SK-N-SH treated with all-trans-retinoic acid at 6 μM for 48 hours (cell line): ENCODE measurements at regions not wholly inside any gene's neighbourhood (a gene's known extent, or its start where the extent isn't known, plus 50 kb on each side); places are given as distances from the start of the nearest gene placed in this dataset.
"Not testable (repeated sequence)": the region's sequence is repeated elsewhere in the genome, so short reads cannot be mapped to it uniquely, and the experiment has no call there.

Experiments used
- ATAC-seq: fragments of 200-7000 bp; cut with Tn5 transposase; 3 replicates; pipeline ENCODE4 v1.9.1; 2020; ENCODE audit warnings: mild to moderate bottlenecking, moderate library complexity
- ARNTL ChIP-seq: fragments of 450-650 bp; formaldehyde crosslinking; IDR thresholded peaks from 2 replicates; pipeline ENCODE4 v1.5.0; 2020; ENCODE audit warnings: low read depth, mild to moderate bottlenecking, moderate library complexity, borderline replicate concordance
- BACH2 ChIP-seq: fragments of 250-450 bp; sonication (Bioruptor Pico); IDR thresholded peaks from 2 replicates; pipeline ENCODE4 v1.9.0; 2021; ENCODE audit warnings: mild to moderate bottlenecking, borderline replicate concordance
- CREB5 ChIP-seq: fragments of 250-450 bp; sonication (Bioruptor Pico); IDR thresholded peaks from 2 replicates; pipeline ENCODE4 v1.5.1; 2020; ENCODE audit warnings: low read depth, mild to moderate bottlenecking, moderate library complexity
- CSDC2 ChIP-seq: fragments of 250-450 bp; sonication (Bioruptor Pico); IDR thresholded peaks from 2 replicates; pipeline ENCODE4 v1.5.0; 2020; ENCODE audit warnings: mild to moderate bottlenecking, moderate library complexity
- CSRNP3 ChIP-seq: fragments of 250-450 bp; sonication (Bioruptor Pico); IDR thresholded peaks from 2 replicates; pipeline ENCODE4 v1.5.1; 2021; ENCODE audit warnings: mild to moderate bottlenecking, moderate library complexity
- ESRRG ChIP-seq: fragments of 250-450 bp; sonication (Bioruptor Pico); IDR thresholded peaks from 2 replicates; pipeline ENCODE4 v1.6.1; 2021; ENCODE audit warnings: mild to moderate bottlenecking
- ISL1 ChIP-seq: fragments of 250-450 bp; sonication (Bioruptor Pico); IDR thresholded peaks from 2 replicates; pipeline ENCODE4 v2.1.2; 2022; ENCODE audit warnings: mild to moderate bottlenecking, moderate library complexity
- OSR1 ChIP-seq: fragments of 250-450 bp; sonication (Bioruptor Pico); IDR thresholded peaks from 2 replicates; pipeline ENCODE4 v1.8.0; 2022; ENCODE audit warnings: moderate library complexity, mild to moderate bottlenecking, inconsistent platforms
- POU6F1 ChIP-seq: fragments of 250-450 bp; sonication (Bioruptor Pico); IDR thresholded peaks from 2 replicates; pipeline ENCODE4 v1.8.0; 2021; ENCODE audit warnings: low read depth, mild to moderate bottlenecking, moderate library complexity, borderline replicate concordance
- PPARA ChIP-seq: fragments of 250-450 bp; sonication (Bioruptor Pico); IDR thresholded peaks from 2 replicates; pipeline ENCODE4 v1.5.0; 2020; ENCODE audit warnings: mild to moderate bottlenecking, borderline replicate concordance
- RARB ChIP-seq: fragments of 250-450 bp; sonication (Bioruptor Pico); IDR thresholded peaks from 2 replicates; pipeline ENCODE4 v1.8.0; 2021; ENCODE audit warnings: mild to moderate bottlenecking, moderate library complexity
- SNAI2 ChIP-seq: fragments of 250-450 bp; sonication (Bioruptor Pico); IDR thresholded peaks from 2 replicates; pipeline ENCODE4 v1.5.0; 2020; ENCODE audit warnings: mild to moderate bottlenecking, moderate library complexity
- TCF4 ChIP-seq: fragments of 250-450 bp; sonication (Bioruptor Pico); IDR thresholded peaks from 2 replicates; pipeline ENCODE4 v1.8.0; 2021; ENCODE audit warnings: mild to moderate bottlenecking, moderate library complexity, borderline replicate concordance
- TOX ChIP-seq: fragments of 250-450 bp; sonication (Bioruptor Pico); IDR thresholded peaks from 2 replicates; pipeline ENCODE4 v1.8.0; 2021; ENCODE audit warnings: mild to moderate bottlenecking, moderate library complexity, borderline replicate concordance
- TSHZ2 ChIP-seq: fragments of 250-450 bp; sonication (Bioruptor Pico); IDR thresholded peaks from 2 replicates; pipeline ENCODE4 v1.5.0; 2020; ENCODE audit warnings: mild to moderate bottlenecking, moderate library complexity
- ZC3H10 ChIP-seq: fragments of 250-450 bp; sonication (Bioruptor Pico); IDR thresholded peaks from 2 replicates; pipeline ENCODE4 v1.5.1; 2021; ENCODE audit warnings: mild to moderate bottlenecking, moderate library complexity
- ZFP3 ChIP-seq: fragments of 250-450 bp; sonication (Bioruptor Pico); IDR thresholded peaks from 2 replicates; pipeline ENCODE4 v1.5.0; 2020; ENCODE audit warnings: mild to moderate bottlenecking, moderate library complexity
- ZFP30 ChIP-seq: fragments of 450-650 bp; formaldehyde crosslinking; IDR thresholded peaks from 2 replicates; pipeline ENCODE4 v1.5.0; 2022; ENCODE audit warnings: mild to moderate bottlenecking, moderate library complexity
- ZNF565 ChIP-seq: fragments of 450-650 bp; formaldehyde crosslinking; conservative IDR thresholded peaks from 2 replicates; pipeline ENCODE4 v1.5.0; 2020; ENCODE audit warnings: low read depth, mild to moderate bottlenecking, moderate library complexity
- ZNF8 ChIP-seq: fragments of 450-650 bp; formaldehyde crosslinking; IDR thresholded peaks from 2 replicates; pipeline ENCODE4 v1.5.0; 2020; ENCODE audit warnings: mild to moderate bottlenecking, moderate library complexity

- TF ChIP-seq ISL1 (CRISPR knock-in tag), result no peak
- no peak for TF ChIP-seq ZC3H10 (CRISPR knock-in tag)
These were observed 95.1 kb upstream of the ITGB1 start for GRCh38 chr10:33052915-33053810.

GRCh38 chr10:33052263-33052875, 94.3 kb upstream of the ITGB1 start:
- TF ChIP-seq POU6F1 (no peak), ISL1 (CRISPR knock-in tag) (no peak), ARNTL (no peak), TOX (no peak), PPARA (no peak), ZFP3 (CRISPR knock-in tag) (no peak), TCF4 (CRISPR knock-in tag) (no peak), ZNF565 (CRISPR knock-in tag) (no peak), BACH2 (CRISPR knock-in tag) (no peak), CSRNP3 (CRISPR knock-in tag) (no peak), TSHZ2 (CRISPR knock-in tag) (no peak), CSDC2 (CRISPR knock-in tag) (no peak), ZFP30 (CRISPR knock-in tag) (no peak), ZC3H10 (CRISPR knock-in tag) (no peak), CREB5 (CRISPR knock-in tag) (no peak), ESRRG (no peak), RARB (CRISPR knock-in tag) (no peak)
- ATAC-seq, result no peak

More at GRCh38 chr10:33052915-33053810, 95.1 kb upstream of the ITGB1 start:
- ATAC-seq, result no peak

- ATAC-seq, result not testable (repeated sequence)
These were observed 92.2 kb upstream of the ITGB1 start for GRCh38 chr10:33049963-33050920.

GRCh38 chr10:33048223-33048622, 90.2 kb upstream of the ITGB1 start:
- ATAC-seq, result no peak
- TF ChIP-seq TCF4 (CRISPR knock-in tag) (no peak), ZC3H10 (CRISPR knock-in tag) (no peak), ARNTL (no peak), OSR1 (CRISPR knock-in tag) (no peak), ESRRG (no peak), ZFP3 (CRISPR knock-in tag) (no peak), PPARA (no peak), RARB (CRISPR knock-in tag) (no peak), ISL1 (CRISPR knock-in tag) (no peak), TSHZ2 (CRISPR knock-in tag) (no peak), ZNF8 (no peak), ZFP30 (CRISPR knock-in tag) (no peak), ZNF565 (CRISPR knock-in tag) (no peak), CSDC2 (CRISPR knock-in tag) (no peak), SNAI2 (CRISPR knock-in tag) (no peak)
